H1 (cell line): ENCODE measurements at regions not wholly inside any gene's neighbourhood (a gene's known extent, or its start where the extent isn't known, plus 50 kb on each side); places are given as distances from the start of the nearest gene placed in this dataset.
A peak's percentile ranks its signal among the peaks of the same experiment; 100 is the strongest.

Source experiments
- CTCF ChIA-PET: fragments of 300-600 bp; sonication (Branson Sonifier 250); formaldehyde crosslinking; loops from one replicate; lab custom pipeline; 2021; ENCODE audit not compliant: partially characterized antibody; lab: Charles Lee
- POLR2A ChIA-PET: fragments of 300-600 bp; sonication (Branson Sonifier 250); formaldehyde crosslinking; loops from one replicate; lab custom pipeline; 2021; ENCODE audit warnings: inconsistent platforms; ENCODE audit not compliant: partially characterized antibody; lab: Charles Lee
- DNase-seq, 2 experiments: peaks; one replicate each; pipeline versions ENCODE4 v3.0.0 to v3.0.0-alpha.2; 2010 to 2022; ENCODE audit warnings: low spot score in 2 of 2, low read depth in 1 of 2, mixed read lengths in 1 of 2
- FAIRE-seq: peaks from 2 replicates; lab custom pipeline; 2011; peaks lifted over from hg19 to GRCh38; lab: Jason Lieb, UNC
- H2AFZ ChIP-seq: 2 replicates; pipeline ENCODE4 v1.8.1; 2012; ENCODE audit warnings: low read length, inconsistent platforms
- H2AK5ac ChIP-seq: 2 replicates; pipeline ENCODE4 v1.6.1; 2013; ENCODE audit warnings: low read depth, low read length
- H2BK120ac ChIP-seq: replicated peaks from 2 replicates; pipeline ENCODE3; 2013; ENCODE audit warnings: low read depth, low read length, inconsistent platforms
- H2BK12ac ChIP-seq: 2 replicates; pipeline ENCODE4 v1.6.1; 2013; ENCODE audit warnings: low read depth, low read length
- H2BK15ac ChIP-seq: 2 replicates; pipeline ENCODE4 v1.6.1; 2013; ENCODE audit warnings: low read length
- H2BK20ac ChIP-seq: 2 replicates; pipeline ENCODE4 v1.6.1; 2013; ENCODE audit warnings: low read length
- H2BK5ac ChIP-seq: 2 replicates; pipeline ENCODE4 v1.6.1; 2013; ENCODE audit warnings: low read depth, low read length
- H3K14ac ChIP-seq: 2 replicates; pipeline ENCODE4 v1.6.1; 2013; ENCODE audit warnings: inconsistent platforms; ENCODE audit not compliant: insufficient read length
- H3K18ac ChIP-seq: 2 replicates; pipeline ENCODE4 v1.6.1; 2013; ENCODE audit warnings: low read length; ENCODE audit errors: extremely low read depth
- H3K23ac ChIP-seq: 2 replicates; pipeline ENCODE4 v1.6.1; 2013; ENCODE audit warnings: inconsistent platforms; ENCODE audit not compliant: insufficient read length
- H3K23me2 ChIP-seq: 2 replicates; pipeline ENCODE4 v1.6.1; 2013; ENCODE audit warnings: low read depth, low read length
- H3K27ac ChIP-seq: 2 replicates; pipeline ENCODE4 v1.6.1; 2011; ENCODE audit warnings: low read depth, low read length, inconsistent platforms
- H3K27me3 ChIP-seq, 4 experiments: replicated peaks in 1 of 4; 1 replicate in 1 of 4; 2 replicates in 3 of 4; pipeline versions ENCODE4 v1.6.1 to v1.8.1; 2011 to 2013; ENCODE audit warnings: low read length in 3 of 4, mild to moderate bottlenecking in 3 of 4, inconsistent platforms in 2 of 4, mixed read lengths in 2 of 4, moderate library complexity in 1 of 4; ENCODE audit not compliant: control insufficient read depth in 3 of 4, insufficient read depth in 3 of 4; ENCODE audit errors: extremely low read depth in 1 of 4
- H3K36me3 ChIP-seq, 4 experiments: 2 replicates each; pipeline versions ENCODE4 v1.6.1 to v1.8.1; 2011 to 2013; ENCODE audit warnings: mild to moderate bottlenecking in 4 of 4, low read length in 3 of 4, moderate library complexity in 2 of 4, control low read depth in 1 of 4, inconsistent platforms in 1 of 4; ENCODE audit not compliant: insufficient read depth in 4 of 4, control insufficient read depth in 2 of 4
- H3K4ac ChIP-seq: replicated peaks from 2 replicates; pipeline ENCODE3; 2013; ENCODE audit warnings: low read length, low read depth, mixed read lengths, inconsistent platforms; ENCODE audit not compliant: insufficient read length
- H3K4me1 ChIP-seq, 4 experiments: replicated peaks in 1 of 4; 1 replicate in 1 of 4; 2 replicates in 3 of 4; pipeline versions ENCODE4 v1.6.1 to v1.8.1; 2011 to 2013; ENCODE audit warnings: low read length in 3 of 4, inconsistent platforms in 2 of 4, mixed read lengths in 1 of 4; ENCODE audit not compliant: insufficient read depth in 4 of 4, control insufficient read depth in 3 of 4
- H3K4me2 ChIP-seq, 2 experiments: 2 replicates each; pipeline versions ENCODE4 v1.6.1 to v1.8.1; 2011 to 2013; ENCODE audit warnings: low read depth in 2 of 2, low read length in 2 of 2, control low read depth in 1 of 2, inconsistent platforms in 1 of 2, mild to moderate bottlenecking in 1 of 2; ENCODE audit not compliant: insufficient read depth in 1 of 2
- H3K4me3 ChIP-seq, 4 experiments: fragments of 200-600, 300-600 bp in 1 of 4; sonication (generic), shearing (Covaris generic), sonication (Bioruptor Twin) in 1 of 4; 2 replicates each; pipeline versions ENCODE4 v1.5.1 to v1.8.1; 2011 to 2016; ENCODE audit warnings: low read length in 4 of 4, low read depth in 3 of 4, control low read depth in 2 of 4, inconsistent platforms in 2 of 4, mild to moderate bottlenecking in 2 of 4, mixed read lengths in 1 of 4, moderate library complexity in 1 of 4; ENCODE audit not compliant: insufficient read depth in 2 of 4; ENCODE audit errors: extremely low read depth in 1 of 4
- H3K56ac ChIP-seq: replicated peaks from 2 replicates; pipeline ENCODE3; 2013; ENCODE audit warnings: low read depth, mild to moderate bottlenecking, mixed read lengths, low read length, inconsistent platforms; ENCODE audit not compliant: insufficient read length
- H3K79me1 ChIP-seq: 2 replicates; pipeline ENCODE4 v1.6.1; 2013; ENCODE audit warnings: low read depth, low read length, control low read depth
- H3K79me2 ChIP-seq, 2 experiments: 2 replicates each; pipeline versions ENCODE4 v1.6.1 to v1.8.1; 2012 to 2013; ENCODE audit warnings: low read length in 2 of 2, mild to moderate bottlenecking in 2 of 2, inconsistent platforms in 1 of 2; ENCODE audit not compliant: insufficient read depth in 2 of 2, control insufficient read depth in 1 of 2
- H3K9ac ChIP-seq, 4 experiments: replicated peaks in 1 of 4; 1 replicate in 1 of 4; 2 replicates in 3 of 4; pipeline versions ENCODE4 v1.6.1 to v1.8.1; 2011 to 2013; ENCODE audit warnings: low read depth in 3 of 4, low read length in 3 of 4, control low read depth in 2 of 4, mild to moderate bottlenecking in 2 of 4, moderate library complexity in 2 of 4, inconsistent platforms in 1 of 4; ENCODE audit errors: extremely low read depth in 1 of 4
- H3K9me3 ChIP-seq, 2 experiments: 2 replicates each; pipeline versions ENCODE4 v1.6.1 to v1.8.1; 2012 to 2013; ENCODE audit warnings: mild to moderate bottlenecking in 2 of 2, moderate library complexity in 2 of 2, control low read depth in 1 of 2, inconsistent platforms in 1 of 2, low read depth in 1 of 2, low read length in 1 of 2, mixed read lengths in 1 of 2; ENCODE audit not compliant: insufficient read depth in 2 of 2
- H4K20me1 ChIP-seq, 2 experiments: replicated peaks in 1 of 2; 2 replicates each; pipeline versions ENCODE3 to v1.8.1; 2011 to 2013; ENCODE audit warnings: inconsistent platforms in 2 of 2, low read length in 2 of 2, mild to moderate bottlenecking in 1 of 2; ENCODE audit not compliant: insufficient read depth in 2 of 2, control insufficient read depth in 1 of 2
- H4K5ac ChIP-seq: 2 replicates; pipeline ENCODE4 v1.6.1; 2013; ENCODE audit warnings: low read length, low read depth, mixed read lengths, inconsistent platforms; ENCODE audit not compliant: insufficient read length
- H4K8ac ChIP-seq: 2 replicates; pipeline ENCODE4 v1.8.0; 2013; ENCODE audit warnings: mild to moderate bottlenecking, moderate library complexity, low read length, inconsistent platforms; ENCODE audit not compliant: insufficient read depth; ENCODE audit errors: extremely low read depth
- H4K91ac ChIP-seq: replicated peaks from 2 replicates; pipeline ENCODE3; 2013; ENCODE audit warnings: low read length, mixed read lengths, inconsistent platforms; ENCODE audit not compliant: insufficient read length
- CTCF ChIP-seq, 3 experiments: IDR thresholded peaks; 1 replicate in 2 of 3; 2 replicates in 1 of 3; pipeline versions ENCODE4 v1.5.1 to v1.6.1; 2011; ENCODE audit warnings: low read length in 3 of 3, mild to moderate bottlenecking in 3 of 3, inconsistent platforms in 2 of 3, low read depth in 1 of 3, moderate library complexity in 1 of 3; ENCODE audit not compliant: insufficient read depth in 1 of 3; ENCODE audit errors: control extremely low read depth in 1 of 3
- HDAC2 ChIP-seq, 2 experiments: fragments of 300-600 bp in 1 of 2; sonication (generic) in 1 of 2; IDR thresholded peaks; 2 replicates each; pipeline ENCODE4 v1.6.1; 2011 to 2012; ENCODE audit warnings: low read depth in 2 of 2, low read length in 2 of 2, mild to moderate bottlenecking in 2 of 2, moderate library complexity in 2 of 2, borderline replicate concordance in 1 of 2, inconsistent platforms in 1 of 2
- SIRT6 ChIP-seq: IDR thresholded peaks from one replicate; pipeline ENCODE4 v1.7.1; 2012; ENCODE audit warnings: low read length, inconsistent platforms
- SP2 ChIP-seq: IDR thresholded peaks from 2 replicates; pipeline ENCODE4 v1.6.1; 2012; ENCODE audit warnings: mild to moderate bottlenecking, low read length, inconsistent platforms
- WGBS, 2 experiments: shearing (Covaris generic) in 1 of 2; methylation state at CpG; one replicate each; pipeline versions ENCODE4 v1.1.6 to v1.1.7; 2013 to 2015; ENCODE audit warnings: low lambda C conversion rate in 2 of 2, mixed read lengths in 2 of 2, inconsistent platforms in 1 of 2, low coverage in 1 of 2, missing lambda C conversion rate in 1 of 2; ENCODE audit not compliant: insufficient replicate concordance in 2 of 2, insufficient coverage in 1 of 2, insufficient read length in 1 of 2; ENCODE audit errors: extremely low coverage in 1 of 2, missing lambda C conversion rate in 1 of 2; 5-methylcytosine and 5-hydroxymethylcytosine counted together

- H3K4ac ChIP-seq, result no peak overlapping the region
- no peak overlapping the region; the same call in 1 of the 2 replicates for H4K8ac ChIP-seq
- peak overlapping the region; percentile 73; the same call in 1 of the 2 replicates for H2BK20ac ChIP-seq
- peak overlapping the region; percentile 13; the same call in 1 of the 2 replicates for H3K18ac ChIP-seq
- no peak overlapping the region for H4K5ac ChIP-seq
- no peak overlapping the region for H3K9ac ChIP-seq
- CTCF ChIA-PET, result no interaction called here
- H3K23me2 ChIP-seq, result 0 out of 2 replicates have a peak, but pooled peaks cover 1% of the 10 kb centered on the region
- no peak overlapping the region; the same call in 1 of the 2 replicates for H2BK5ac ChIP-seq
- 95% methylated on average over 4 of the region's 4 CpGs; no CpG with 5 or more reads in 1 of the 2 experiments for WGBS, 2 experiments
- no peaks in the 10 kb centered on the region for H3K79me2 ChIP-seq
- TF ChIP-seq CTCF (IDR thresholded peaks at IDR 0.05; ENCODE audit: control extremely low read depth in 1 of 3, insufficient read depth in 1 of 3, low read depth in 1 of 3, low read length in 3 of 3), result no peak
- no peak for TF ChIP-seq SP2
- TF ChIP-seq HDAC2 (IDR thresholded peaks at IDR 0.05; ENCODE audit: borderline replicate concordance in 1 of 2, low read depth in 2 of 2, low read length in 2 of 2), result no peak
- no peak for TF ChIP-seq SIRT6
- TF ChIP-seq, all 59 proteins: peak for 0
- Histone ChIP-seq H3K14ac (no peak overlapping the region), H3K9me3 (no peaks in the 10 kb centered on the region), H3K4me2 (no peak overlapping the region), H3K4me3 (no peak overlapping the region), H3K56ac (no peak overlapping the region), H2AK5ac (no peak overlapping the region), H3K36me3 (no peaks in the 10 kb centered on the region), H2BK120ac (peak overlapping the region; percentile 56), H2BK15ac (0 out of 2 replicates have a peak overlapping the region, but pooled peaks have one; percentile 0), H3K27me3 (no peaks in the 10 kb centered on the region), H4K91ac (peak overlapping the region; percentile 23), H2BK12ac (peak overlapping the region; percentile 55; the same call in 1 of the 2 replicates), H3K27ac (no peak overlapping the region), H3K79me1 (no peaks in the 10 kb centered on the region), H2AFZ (no peak overlapping the region), H3K4me1 (peaks cover 0 to 9% (median 6%) of the 10 kb centered on the region in 4 experiments; a peak in 4 of 7 replicates), H3K23ac (peak overlapping the region; percentile 23), H4K20me1 (no peaks in the 10 kb centered on the region)
- no peak for FAIRE-seq
- no peak for DNase-seq
- POLR2A ChIA-PET, result no interaction called here
Measured at GRCh38 chr13:40383885-40384284, 282.6 kb downstream of the FOXO1 start.
